HG03565 (cell line): ENCODE measurements at regions not wholly inside any gene's neighbourhood (a gene's known extent, or its start where the extent isn't known, plus 50 kb on each side); places are given as distances from the start of the nearest gene placed in this dataset.
"Not testable (repeated sequence)": the region's sequence is repeated elsewhere in the genome, so short reads cannot be mapped to it uniquely, and the experiment has no call there.

Source experiments
- ATAC-seq: cut with Tn5 transposase; IDR thresholded peaks from one replicate; pipeline ENCODE4 v1.9.1; 2021; ENCODE audit warnings: mild to moderate bottlenecking, moderate library complexity; ENCODE audit not compliant: unreplicated experiment

DNA sequence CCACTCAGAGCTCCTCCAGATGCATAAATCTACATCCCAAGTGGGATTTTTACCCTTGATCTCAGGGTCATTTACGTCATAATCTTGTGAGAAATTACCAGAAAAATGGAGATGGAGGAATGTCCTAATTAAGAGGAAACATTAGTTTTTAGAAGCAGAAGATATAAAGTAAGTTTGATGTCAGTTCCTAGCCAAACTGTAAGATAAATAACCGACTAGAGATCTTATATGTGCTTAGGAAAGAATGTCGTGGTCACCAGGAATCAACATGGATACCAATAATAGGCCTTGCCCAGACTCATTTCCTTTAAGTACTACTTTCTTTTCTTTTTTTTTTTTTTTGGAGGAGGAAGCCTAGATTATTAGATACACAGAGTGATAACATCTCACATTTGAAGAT, 186.9 kb downstream of the UTRN start:
- no peak for ATAC-seq

DNA sequence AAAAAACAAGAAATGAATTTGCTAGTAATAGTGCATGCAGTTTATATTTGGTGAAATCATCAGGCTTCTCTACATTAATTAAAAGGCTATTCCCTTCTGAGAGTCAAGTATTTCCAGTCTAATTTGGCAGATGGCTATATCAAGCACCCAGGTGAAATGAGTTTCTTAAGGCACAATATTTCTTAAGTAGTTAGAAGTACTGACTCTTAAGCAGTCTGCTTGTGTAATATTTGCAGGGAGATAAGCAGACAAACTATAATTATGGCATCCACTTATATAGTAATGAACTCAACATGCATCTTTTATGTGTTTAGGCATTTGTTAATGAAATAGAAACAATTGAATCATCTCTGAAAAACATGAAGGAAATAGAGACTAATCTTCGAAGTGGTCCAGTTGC, 189.2 kb downstream of the UTRN start:
- ATAC-seq = no peak

DNA sequence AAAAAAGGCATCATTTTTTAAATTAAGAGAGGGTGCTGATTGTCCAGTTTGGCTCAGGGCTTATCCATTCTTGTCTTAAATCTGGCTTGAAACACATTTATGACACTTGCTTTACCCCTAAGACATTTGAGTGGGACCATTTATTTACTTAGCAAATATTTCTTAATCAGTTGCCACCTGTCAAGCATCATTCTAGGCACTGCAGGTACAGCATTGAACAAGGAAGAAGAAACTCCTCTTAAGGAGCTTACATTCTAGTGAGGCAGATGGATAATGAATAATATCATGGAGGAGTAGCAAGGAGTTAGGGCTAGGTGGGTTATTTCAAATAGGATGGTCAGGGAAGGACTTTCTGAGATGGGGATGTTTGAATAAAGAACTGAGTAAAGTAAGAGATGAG, 189.8 kb downstream of the UTRN start:
- ATAC-seq = no peak

DNA sequence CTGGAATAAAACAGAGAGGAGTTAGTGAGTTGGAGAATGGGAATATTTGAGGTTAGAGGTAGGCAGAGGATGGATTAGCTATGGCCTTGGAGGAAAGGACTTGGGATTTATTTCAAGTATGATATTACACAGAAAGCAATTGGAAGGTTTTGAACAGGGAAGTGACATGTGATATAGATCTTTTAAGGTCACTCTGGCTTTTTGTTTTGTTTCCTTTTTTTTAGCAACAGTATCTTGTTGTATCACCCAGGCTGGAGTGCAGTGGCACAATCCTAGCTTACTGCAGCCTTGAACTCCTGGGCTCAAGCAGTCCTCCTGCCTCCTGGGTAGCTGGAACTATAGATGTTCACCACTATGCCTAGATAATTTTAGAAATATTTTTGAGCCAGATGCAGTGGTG, 190.3 kb downstream of the UTRN start:
- no peak for ATAC-seq

DNA sequence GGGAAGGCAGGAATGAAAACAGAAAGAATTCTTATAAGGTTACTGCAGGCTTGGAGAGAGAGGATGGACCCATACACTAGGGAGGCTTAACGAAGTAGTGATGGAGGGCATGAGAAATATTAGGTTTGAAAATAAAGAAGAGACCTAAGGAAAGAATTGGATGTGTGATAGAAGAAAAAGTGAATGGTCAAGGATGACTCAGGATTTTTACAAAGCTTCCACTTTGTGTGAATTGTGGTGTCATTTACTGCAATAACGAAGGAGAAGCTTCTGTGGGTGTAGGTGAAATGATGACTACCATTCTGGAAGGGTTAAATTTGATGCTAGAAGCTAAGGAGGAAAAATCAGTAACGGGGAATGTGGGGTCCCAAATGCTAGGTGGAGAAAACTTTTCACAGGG, 191.2 kb downstream of the UTRN start:
- ATAC-seq = no peak

DNA sequence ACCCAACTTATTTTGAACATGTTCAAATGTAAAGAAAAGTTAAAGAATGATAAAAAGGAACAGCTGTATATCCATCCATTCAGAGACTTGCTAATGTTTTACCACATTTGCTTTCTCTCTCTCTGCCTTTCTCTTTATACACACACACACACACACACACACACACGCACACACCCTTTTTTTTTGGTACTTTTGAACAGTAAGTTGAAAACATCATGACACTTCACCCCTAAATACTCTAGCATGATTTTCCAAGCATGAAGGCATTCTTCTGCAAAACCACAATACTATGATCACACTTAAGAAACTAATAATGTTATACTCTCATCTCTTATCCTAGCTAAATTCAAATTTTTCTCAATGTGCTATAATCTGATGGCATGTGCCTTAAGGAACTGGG, 192.3 kb downstream of the UTRN start:
- no peak for ATAC-seq

DNA sequence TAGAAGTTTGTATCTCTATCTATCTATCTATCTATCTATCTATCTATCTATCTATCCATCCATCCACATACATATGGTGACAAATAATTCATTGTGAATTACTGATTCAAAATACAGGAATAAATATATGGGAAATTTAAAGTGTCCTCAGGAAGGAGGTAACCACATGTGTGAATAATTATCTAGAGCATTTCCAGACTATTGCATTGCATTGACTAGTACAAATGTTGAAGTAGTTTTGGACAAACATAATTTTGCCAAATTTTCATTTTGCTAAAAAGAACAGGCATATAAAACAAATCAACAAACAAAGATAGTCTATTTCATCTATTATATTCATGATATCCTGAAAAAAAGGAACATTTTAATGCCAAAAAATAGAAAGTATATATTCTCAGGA, 192.7 kb downstream of the UTRN start:
- no peak for ATAC-seq

DNA sequence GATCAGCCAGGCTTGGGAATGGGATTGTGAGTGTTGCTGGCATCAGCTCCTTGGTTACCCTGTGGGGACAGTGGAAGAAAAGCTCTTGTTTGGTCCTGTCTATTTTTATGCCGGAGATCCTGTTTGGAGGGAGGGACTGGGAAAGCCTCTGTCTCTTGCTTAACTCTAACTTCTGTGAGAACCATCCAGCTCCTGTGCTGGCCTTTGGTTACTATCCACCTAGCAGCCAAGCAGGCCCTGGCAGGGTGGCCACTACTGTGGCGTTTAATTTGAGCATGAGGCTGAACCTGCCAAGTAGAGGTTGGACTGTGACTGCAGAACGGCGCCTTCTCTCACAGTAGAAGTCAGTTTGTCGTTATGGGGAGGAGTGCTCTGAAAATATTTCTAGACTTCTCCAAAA, 193.3 kb downstream of the UTRN start:
- ATAC-seq = no peak

DNA sequence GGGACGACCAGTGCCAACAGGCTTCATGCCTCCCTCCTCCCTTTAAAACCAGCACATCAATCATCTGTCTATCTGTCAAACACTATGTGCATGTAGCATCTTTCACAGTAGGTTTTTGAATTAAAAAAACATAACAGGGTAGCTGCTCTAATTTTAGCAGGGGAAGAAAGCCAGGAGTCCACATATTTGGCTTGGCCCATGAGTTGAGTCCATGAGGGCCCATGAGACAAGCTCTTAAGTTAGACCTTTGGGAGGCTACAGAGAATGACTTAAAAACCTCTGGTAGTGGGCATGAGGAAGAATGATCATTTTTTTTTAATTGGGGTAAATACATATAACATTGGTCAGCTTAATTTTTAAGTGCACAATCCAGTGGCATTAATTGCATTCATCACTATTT, 194.9 kb downstream of the UTRN start:
- ATAC-seq = no peak

DNA sequence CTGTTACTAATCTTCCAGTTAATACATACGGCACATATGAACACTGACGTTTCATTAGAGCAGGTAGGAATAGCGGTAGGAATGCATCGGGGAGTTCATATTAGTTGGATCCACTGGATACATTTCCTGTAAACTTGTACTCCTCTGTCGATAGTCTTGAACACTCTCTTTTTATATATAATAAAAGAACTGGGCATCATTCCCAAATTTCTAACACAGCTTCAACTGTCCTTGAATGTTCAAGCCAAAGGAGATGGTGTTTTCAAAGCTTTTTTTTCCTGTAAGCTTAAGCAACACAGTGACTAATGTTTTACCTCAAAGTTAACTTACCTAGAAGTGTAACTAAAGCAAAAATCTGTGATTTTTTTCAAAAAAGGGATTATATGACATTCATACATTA, 195.3 kb downstream of the UTRN start:
- ATAC-seq = no peak

DNA sequence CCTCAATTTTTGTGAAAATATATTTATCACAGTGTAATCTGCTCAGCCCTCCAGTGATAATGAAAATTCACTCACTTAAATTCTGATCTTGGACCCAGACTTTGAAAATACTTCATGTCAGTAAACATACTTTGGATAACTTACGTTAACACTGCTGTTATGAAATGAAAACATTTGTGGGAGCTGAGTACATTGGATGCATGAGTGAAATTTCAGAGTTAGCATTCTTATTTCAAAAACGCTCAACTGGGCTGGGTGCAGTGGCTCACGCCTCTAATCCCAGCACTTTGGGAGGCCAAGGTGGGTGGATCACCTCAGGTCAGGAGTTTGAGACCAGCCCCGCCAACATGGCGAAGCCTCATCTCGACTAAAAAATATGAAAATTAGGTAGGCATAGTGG, 196.4 kb downstream of the UTRN start:
- no peak for ATAC-seq

DNA sequence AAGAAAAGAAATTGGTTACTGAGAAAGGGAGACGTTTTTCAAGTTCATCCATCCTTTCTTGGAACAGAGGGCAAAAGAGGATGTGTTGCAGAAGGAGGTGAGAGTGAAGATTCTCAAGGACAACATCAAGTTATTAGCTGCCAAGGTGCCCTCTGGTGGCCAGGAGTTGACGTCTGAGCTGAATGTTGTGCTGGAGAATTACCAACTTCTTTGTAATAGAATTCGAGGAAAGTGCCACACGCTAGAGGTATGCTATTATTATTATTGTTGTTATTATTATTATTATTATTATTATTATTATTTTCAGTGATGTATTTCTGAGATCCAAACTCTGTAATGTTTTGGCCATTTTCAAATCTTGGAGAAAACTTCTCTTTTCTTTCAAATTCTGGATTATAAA, 197.0 kb downstream of the UTRN start:
- no peak for ATAC-seq

DNA sequence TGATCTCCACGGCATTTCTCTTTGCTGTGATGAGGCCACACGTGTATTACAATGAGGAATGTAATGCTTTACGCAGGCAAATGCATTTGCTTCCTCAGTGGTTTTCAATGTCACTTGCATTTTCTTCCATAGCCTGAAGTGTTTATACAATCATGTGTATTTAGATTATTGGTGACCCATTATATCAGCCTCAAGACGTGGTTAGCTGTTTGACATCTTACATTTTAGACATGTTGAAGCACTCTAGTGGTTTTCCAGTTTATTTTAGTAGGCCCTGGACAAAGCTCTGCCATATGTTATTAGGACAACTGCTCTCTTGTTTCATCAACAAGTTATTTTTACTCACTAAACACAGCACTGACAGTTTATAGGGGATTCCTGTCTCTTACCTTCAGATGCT, 200.4 kb downstream of the UTRN start:
- no peak for ATAC-seq

DNA sequence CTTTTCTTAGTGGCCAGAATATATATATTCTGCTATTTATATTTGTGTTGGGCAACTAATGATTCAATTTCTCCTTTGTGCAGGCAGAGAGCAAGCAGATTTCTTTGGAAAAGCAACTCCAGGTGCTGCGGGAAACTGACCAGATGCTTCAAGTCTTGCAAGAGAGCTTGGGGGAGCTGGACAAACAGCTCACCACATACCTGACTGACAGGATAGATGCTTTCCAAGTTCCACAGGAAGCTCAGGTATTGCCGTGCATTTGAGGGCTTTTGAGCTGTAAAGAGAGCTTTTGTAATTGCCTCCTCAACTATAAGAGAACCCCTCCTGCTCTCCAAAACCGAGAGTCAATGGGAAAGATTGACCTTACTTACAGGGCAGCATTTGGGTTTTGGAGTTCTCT, 203.5 kb downstream of the UTRN start:
- no peak for ATAC-seq

DNA sequence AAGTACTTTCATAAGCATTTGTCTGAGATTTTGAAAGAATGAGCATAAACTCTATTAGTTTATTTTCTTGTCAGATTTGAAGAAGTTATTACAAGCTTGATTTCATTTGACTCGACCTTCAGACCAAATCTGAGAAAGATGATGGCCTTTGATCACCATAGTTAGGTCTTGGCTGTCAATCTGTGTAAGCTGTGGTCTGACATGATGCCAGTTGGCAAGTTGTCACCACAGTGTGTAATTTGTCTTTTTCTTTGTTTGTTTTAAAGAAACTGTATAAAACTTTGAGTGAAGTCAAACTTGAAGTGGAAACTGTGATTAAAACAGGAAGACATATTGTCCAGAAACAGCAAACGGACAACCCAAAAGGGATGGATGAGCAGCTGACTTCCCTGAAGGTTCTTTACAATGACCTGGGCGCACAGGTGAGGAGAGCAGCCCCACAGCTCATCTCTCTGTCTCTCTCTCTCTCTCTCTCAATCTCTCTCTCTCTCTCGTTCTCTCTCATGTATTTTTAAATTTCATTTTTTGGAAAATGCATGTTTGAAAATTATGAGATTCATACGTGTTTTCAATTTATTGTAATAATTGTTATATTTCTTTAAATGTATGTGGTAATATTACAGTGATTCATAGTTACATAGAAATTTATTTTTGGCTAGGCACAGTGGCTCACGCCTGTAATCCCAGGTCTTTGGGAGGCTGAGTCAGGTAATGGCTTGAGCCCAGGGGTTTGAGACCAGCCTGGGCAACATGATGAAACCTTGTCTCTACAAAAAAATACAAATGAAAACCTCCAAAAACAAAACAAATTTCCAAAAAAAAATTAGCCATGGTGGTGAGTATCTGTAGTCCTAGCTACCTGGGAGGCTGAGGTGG, 208.1 kb downstream of the UTRN start:
- ATAC-seq = no peak

DNA sequence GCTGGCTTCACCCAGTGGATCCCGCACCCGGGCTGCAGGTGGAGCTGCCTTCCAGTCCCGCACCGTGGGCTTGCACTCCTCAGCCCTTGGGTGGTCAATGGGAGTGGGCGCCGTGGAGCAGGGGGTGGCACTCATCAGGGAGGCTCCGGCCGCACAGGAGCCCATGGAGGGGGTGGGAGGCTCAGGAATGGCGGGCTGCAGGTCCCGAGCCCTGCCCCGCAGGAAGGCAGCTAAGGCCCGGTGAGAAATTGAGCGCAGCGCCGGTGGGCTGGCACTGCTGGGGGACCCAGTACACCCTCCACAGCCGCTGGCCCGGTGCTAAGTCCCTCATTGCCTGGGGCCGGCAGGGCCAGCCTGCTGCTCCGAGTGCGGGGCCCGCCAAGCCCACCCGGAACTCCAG, 209.9 kb downstream of the UTRN start:
- not testable (repeated sequence) for ATAC-seq

DNA sequence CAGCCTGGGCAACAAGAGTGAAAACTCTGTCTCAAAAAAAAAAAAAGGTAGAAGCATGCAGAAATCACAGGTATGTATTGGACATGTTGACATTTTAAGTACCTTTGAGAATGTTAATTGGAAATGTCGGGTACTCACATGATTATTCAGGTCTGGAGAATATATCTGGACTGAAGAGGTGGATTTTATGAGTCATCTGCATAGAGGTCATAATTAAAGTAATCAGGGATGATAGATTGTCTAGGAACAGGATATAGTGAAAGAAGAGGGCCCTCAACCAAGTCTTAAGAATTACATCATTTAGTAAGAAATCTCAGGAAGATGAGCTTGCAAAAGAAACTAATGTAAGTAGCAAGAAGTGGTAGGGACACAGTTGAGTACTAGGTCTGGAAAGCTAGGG, 212.5 kb downstream of the UTRN start:
- no peak for ATAC-seq

DNA sequence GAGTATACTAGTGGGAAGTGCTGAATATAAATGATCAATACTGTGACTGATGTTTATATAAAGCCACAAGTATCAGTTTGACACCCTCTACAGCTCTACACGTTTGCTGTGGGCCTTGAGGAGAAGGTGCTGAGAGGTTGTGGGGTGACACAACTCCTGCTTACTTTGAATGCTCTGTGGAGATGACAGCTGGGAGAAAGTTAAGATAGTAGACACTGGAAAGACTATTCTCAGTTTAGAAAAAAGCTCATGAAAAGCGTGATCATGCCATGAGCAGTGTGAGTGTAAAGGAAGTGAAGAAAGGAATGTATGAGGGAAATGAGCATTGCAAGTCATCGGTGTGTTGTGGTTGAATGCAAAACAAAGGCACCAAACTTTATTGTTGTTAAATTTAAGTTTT, 215.8 kb downstream of the UTRN start:
- no peak for ATAC-seq

DNA sequence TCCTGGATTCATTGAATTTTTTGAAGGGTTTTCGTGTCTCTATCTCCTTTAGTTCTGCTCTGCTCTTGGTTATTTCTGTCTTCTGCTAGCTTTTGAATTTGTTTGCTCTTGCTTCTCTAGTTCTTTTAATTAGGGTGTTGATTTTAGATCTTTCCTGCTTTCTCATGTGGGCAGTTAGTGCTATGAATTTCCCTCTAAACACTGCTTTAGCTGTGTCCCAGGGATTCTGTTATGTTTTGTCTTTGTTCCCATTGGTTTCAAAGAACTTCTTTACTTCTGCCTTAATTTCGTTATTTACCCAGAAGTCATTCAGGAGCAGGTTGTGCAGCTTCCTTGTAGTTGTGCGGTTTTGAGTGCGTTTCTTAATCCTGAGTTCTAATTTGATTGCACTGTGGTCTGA, 220.1 kb downstream of the UTRN start:
- not testable (repeated sequence) for ATAC-seq

DNA sequence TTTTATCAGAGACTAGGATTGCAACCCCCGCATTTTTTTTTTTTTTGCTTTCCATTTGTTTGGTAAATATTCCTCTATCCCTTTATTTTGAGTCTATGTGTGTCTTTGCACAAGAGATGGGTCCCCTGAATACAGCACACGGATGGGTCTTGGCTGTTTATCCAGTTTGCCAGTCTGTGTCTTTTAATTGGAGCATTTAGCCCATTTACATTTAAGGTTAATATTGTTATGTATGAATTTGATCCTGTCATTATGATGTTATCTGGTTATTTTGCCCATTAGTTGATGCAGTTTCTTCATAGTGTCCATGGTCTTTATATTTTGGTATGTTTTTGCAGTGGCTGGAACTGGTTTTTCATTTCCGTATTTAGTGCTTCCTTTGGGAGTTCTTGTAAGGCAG, 220.9 kb downstream of the UTRN start:
- not testable (repeated sequence) for ATAC-seq

DNA sequence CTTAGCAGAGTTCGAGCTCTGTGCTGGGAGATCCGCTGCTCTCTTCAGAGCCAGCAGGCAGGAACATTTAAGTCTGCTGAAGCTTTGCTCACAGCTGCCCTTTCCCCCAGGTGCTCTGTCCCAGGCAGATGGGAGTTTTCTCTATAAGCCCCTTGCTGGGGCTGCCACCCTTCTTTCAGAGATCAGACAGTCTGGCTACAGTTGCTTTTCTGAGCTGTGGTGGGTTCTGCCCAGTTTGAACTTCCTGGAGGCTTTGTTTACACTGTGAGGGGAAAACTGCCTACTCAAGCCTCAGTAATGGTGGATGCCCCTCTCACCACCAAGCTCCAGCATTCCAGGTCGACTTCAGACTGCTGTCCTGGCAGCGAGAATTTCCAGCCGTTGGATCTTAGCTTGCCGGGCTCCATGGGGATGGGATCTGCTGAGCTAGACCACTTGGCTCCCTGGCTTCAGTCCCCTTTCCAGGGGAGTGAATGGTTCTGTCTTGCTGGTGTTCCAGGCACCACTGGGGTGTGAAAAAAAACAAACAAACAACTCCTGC, 222.7 kb downstream of the UTRN start:
- ATAC-seq = not testable (repeated sequence)

DNA sequence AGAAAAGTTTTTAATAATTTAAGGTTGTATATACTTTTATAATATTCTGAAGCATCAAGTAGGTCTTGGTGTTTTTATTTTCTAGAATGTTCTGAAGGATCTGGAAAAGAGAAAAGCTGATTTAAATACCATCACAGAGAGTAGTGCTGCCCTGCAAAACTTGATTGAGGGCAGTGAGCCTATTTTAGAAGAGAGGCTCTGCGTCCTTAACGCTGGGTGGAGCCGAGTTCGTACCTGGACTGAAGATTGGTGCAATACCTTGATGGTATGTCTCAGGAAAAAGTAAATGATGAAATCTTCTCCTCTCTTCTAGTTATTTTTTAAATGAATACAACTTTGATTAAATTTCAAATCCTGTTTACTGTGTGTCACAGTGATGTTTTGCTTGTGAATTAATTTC, 225.7 kb downstream of the UTRN start:
- no peak for ATAC-seq

DNA sequence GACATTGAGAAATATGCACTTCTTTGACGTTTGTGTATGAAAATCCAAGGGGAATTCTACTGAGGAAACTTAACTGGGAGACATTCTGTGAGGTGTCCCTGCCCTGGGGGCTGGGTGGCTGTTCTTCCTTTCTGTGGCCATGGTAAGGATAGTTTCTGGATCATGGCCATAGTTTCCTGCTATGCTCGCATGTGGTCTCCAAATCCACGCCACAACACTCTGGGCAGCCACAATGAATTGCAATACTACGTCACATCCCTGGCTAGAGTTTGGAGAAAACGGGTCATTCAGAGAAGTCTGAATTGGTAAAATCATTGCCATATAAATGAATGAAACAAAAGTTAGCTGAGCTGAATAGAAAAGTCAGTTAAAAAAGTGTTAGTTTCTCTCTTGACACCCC, 230.6 kb downstream of the UTRN start:
- no peak for ATAC-seq
